IMR-90 (cell line): ENCODE measurements at regions not wholly inside any gene's neighbourhood (a gene's known extent, or its start where the extent isn't known, plus 50 kb on each side); places are given as distances from the start of the nearest gene placed in this dataset.

Experiments
- ATAC-seq: fragments of 200-7000 bp; cut with Tn5 transposase; 2 replicates; pipeline ENCODE4 v1.9.1; 2020; ENCODE audit warnings: low read depth, mild to moderate bottlenecking, moderate library complexity
- BruUV-seq: library from RNA; stranded (reverse); fragments of 400-500 nt; replicated peaks from 2 replicates; lab custom pipeline; 2021; lab: Mats Ljungman, UMichigan
- CTCF ChIA-PET: fragments of 300-600 bp; formaldehyde crosslinking; extraction: SDS; loops from one replicate; lab custom pipeline; 2021; ENCODE audit warnings: antibody characterized with exemption; lab: Yijun Ruan, JAX
- POLR2A ChIA-PET: fragments of 300-600 bp; sonication (Branson Sonifier 250); formaldehyde crosslinking; loops from one replicate; lab custom pipeline; 2022; ENCODE audit warnings: antibody characterized with exemption; ENCODE audit not compliant: unreplicated experiment; lab: Charles Lee
- DNase-seq: peaks from one replicate; pipeline ENCODE4 v3.0.0; 2013
- H2AFZ ChIP-seq: replicated peaks from 2 replicates; pipeline ENCODE3; 2013; ENCODE audit warnings: low read length, mild to moderate bottlenecking; ENCODE audit not compliant: poor library complexity
- H2AK5ac ChIP-seq: 2 replicates; pipeline ENCODE4 v1.6.1; 2013; ENCODE audit warnings: low read depth, low read length, inconsistent platforms
- H2AK9ac ChIP-seq: replicated peaks from 2 replicates; pipeline ENCODE3; 2013; ENCODE audit warnings: mild to moderate bottlenecking, low read depth, low read length, moderate library complexity; ENCODE audit not compliant: poor library complexity
- H2BK120ac ChIP-seq: 2 replicates; pipeline ENCODE4 v1.6.1; 2013; ENCODE audit warnings: low read depth, low read length, inconsistent platforms
- H2BK15ac ChIP-seq: 3 replicates; pipeline ENCODE4 v1.6.1; 2013; ENCODE audit warnings: low read depth, low read length, inconsistent platforms
- H2BK20ac ChIP-seq: 2 replicates; pipeline ENCODE4 v1.6.1; 2013; ENCODE audit warnings: low read depth, mild to moderate bottlenecking, inconsistent platforms, low read length, moderate library complexity
- H2BK5ac ChIP-seq: 2 replicates; pipeline ENCODE4 v1.6.1; 2013; ENCODE audit warnings: mild to moderate bottlenecking, low read depth, low read length, inconsistent platforms; ENCODE audit not compliant: poor library complexity, severe bottlenecking
- H3K14ac ChIP-seq: replicated peaks from 2 replicates; pipeline ENCODE4 v1.6.1; 2013; ENCODE audit warnings: low read depth, low read length, inconsistent platforms
- H3K18ac ChIP-seq: 2 replicates; pipeline ENCODE4 v1.6.1; 2013; ENCODE audit warnings: low read depth, low read length, control low read depth
- H3K23ac ChIP-seq: 2 replicates; pipeline ENCODE4 v1.6.1; 2013; ENCODE audit warnings: low read depth, low read length, inconsistent platforms
- H3K27ac ChIP-seq: 2 replicates; pipeline ENCODE4 v1.5.1; 2013; ENCODE audit warnings: mild to moderate bottlenecking, control low read depth, low read length; ENCODE audit not compliant: insufficient read depth
- H3K27me3 ChIP-seq: 2 replicates; pipeline ENCODE4 v1.6.1; 2013; ENCODE audit warnings: low read length; ENCODE audit not compliant: control insufficient read depth, insufficient read depth
- H3K36me3 ChIP-seq: 2 replicates; pipeline ENCODE4 v1.6.1; 2013; ENCODE audit warnings: low read length, mixed read lengths; ENCODE audit not compliant: control insufficient read depth, insufficient read depth
- H3K4ac ChIP-seq: 2 replicates; pipeline ENCODE4 v1.6.1; 2013; ENCODE audit warnings: low read depth, low read length, inconsistent platforms
- H3K4me1 ChIP-seq: 2 replicates; pipeline ENCODE4 v1.6.1; 2013; ENCODE audit warnings: low read length, mixed read lengths; ENCODE audit not compliant: control insufficient read depth, insufficient read depth
- H3K4me2 ChIP-seq: 2 replicates; pipeline ENCODE4 v1.6.1; 2013; ENCODE audit warnings: low read depth, mild to moderate bottlenecking, control low read depth, low read length, moderate library complexity
- H3K4me3 ChIP-seq: 2 replicates; pipeline ENCODE4 v1.5.1; 2013; ENCODE audit warnings: low read depth, mild to moderate bottlenecking, control low read depth, low read length, moderate library complexity; ENCODE audit not compliant: insufficient read depth
- H3K56ac ChIP-seq: 2 replicates; pipeline ENCODE4 v1.6.1; 2013; ENCODE audit warnings: low read length, inconsistent platforms; ENCODE audit not compliant: insufficient read depth; ENCODE audit errors: extremely low read depth
- H3K79me1 ChIP-seq, 2 experiments: 2 replicates each; pipeline ENCODE4 v1.6.1; 2013; ENCODE audit warnings: low read length in 2 of 2, inconsistent platforms in 1 of 2, low read depth in 1 of 2
- H3K9ac ChIP-seq: 2 replicates; pipeline ENCODE4 v1.6.1; 2013; ENCODE audit warnings: low read depth, low read length, control low read depth
- H3K9me1 ChIP-seq: 2 replicates; pipeline ENCODE4 v1.6.1; 2013; ENCODE audit warnings: low read length, inconsistent platforms; ENCODE audit not compliant: insufficient read depth
- H3K9me3 ChIP-seq: 2 replicates; pipeline ENCODE4 v1.6.1; 2013; ENCODE audit warnings: low read length; ENCODE audit not compliant: control insufficient read depth, insufficient read depth
- H4K20me1 ChIP-seq: 2 replicates; pipeline ENCODE4 v1.6.1; 2013; ENCODE audit warnings: low read length, inconsistent platforms; ENCODE audit not compliant: insufficient read depth
- H4K5ac ChIP-seq: 2 replicates; pipeline ENCODE4 v1.6.1; 2013; ENCODE audit warnings: mild to moderate bottlenecking, low read depth, low read length, control low read depth
- H4K8ac ChIP-seq, 2 experiments: 2 replicates each; pipeline ENCODE4 v1.6.1; 2013; ENCODE audit warnings: low read depth in 2 of 2, low read length in 2 of 2, control low read depth in 1 of 2, inconsistent platforms in 1 of 2
- H4K91ac ChIP-seq: 2 replicates; pipeline ENCODE4 v1.6.1; 2013; ENCODE audit warnings: low read depth, low read length, inconsistent platforms; ENCODE audit not compliant: insufficient read depth
- CHD1 ChIP-seq: IDR thresholded peaks from 2 replicates; pipeline ENCODE4 v1.6.1; 2012; ENCODE audit warnings: low read depth, low read length, improper control_type of control experiment
- MAFK ChIP-seq: IDR thresholded peaks from 2 replicates; pipeline ENCODE4 v1.6.1; 2012; ENCODE audit warnings: low read depth, low read length, improper control_type of control experiment
- POLR2A ChIP-seq: IDR thresholded peaks from 2 replicates; pipeline ENCODE4 v1.6.1; 2012; ENCODE audit warnings: mild to moderate bottlenecking, low read depth, low read length
- RAD21 ChIP-seq: IDR thresholded peaks from 2 replicates; pipeline ENCODE4 v1.6.1; 2012; ENCODE audit warnings: low read length, improper control_type of control experiment
- RCOR1 ChIP-seq: IDR thresholded peaks from 2 replicates; pipeline ENCODE4 v1.6.1; 2012; ENCODE audit warnings: mild to moderate bottlenecking, low read length, improper control_type of control experiment; ENCODE audit not compliant: insufficient replicate concordance
- WGBS, 2 experiments: methylation state at CpG; one replicate each; pipeline versions ENCODE4 v1.1.5 to v1.1.7; 2013; ENCODE audit warnings: missing lambda C conversion rate in 2 of 2; ENCODE audit not compliant: insufficient read length in 1 of 2; ENCODE audit errors: extremely low coverage in 2 of 2; 5-methylcytosine and 5-hydroxymethylcytosine counted together
- dilution Hi-C: fragments of 300-500 bp; cut with HindIII; formaldehyde crosslinking; loops from one replicate; pipeline ENCODE4 v1.14.3; 2018; ENCODE audit warnings: low sequenced_read_pairs; ENCODE audit not compliant: unreplicated experiment
- in situ Hi-C: fragments of 300-500 bp; cut with MboI; formaldehyde crosslinking; loops from 3 replicates; pipeline ENCODE4 v1.14.3; 2019; ENCODE audit warnings: low sequenced_read_pairs, inconsistent platforms, mixed read lengths
- intact Hi-C: fragments of 100-400 bp; cut with micrococcal nuclease; formaldehyde crosslinking; loops from 2 replicates; pipeline ENCODE4 v1.10.0; 2022
- TF ChIP-seq, protein P1 (sequence below): conservative IDR thresholded peaks from 2 replicates; pipeline ENCODE4 v1.5.1; 2012; ENCODE audit warnings: mild to moderate bottlenecking, low read depth, low read length, improper control_type of control experiment

DNA sequence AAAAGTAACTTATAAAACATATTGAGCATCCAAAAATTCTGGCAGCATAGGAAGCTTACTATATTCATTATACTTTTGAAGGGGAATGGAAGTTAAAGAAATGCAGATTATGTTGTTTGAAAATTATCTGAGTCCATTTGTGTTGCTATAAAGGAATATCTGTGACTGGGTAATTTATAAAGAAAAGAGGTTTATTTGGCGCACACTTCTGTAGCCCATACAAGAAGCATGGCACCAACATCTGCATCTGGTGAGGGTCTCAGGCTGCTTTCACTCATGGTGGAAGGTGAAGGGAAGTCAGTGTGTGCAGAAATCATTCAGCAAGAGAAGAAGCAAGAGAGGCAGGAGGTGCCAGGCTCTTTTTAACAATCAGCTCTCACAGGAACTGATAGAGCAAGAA lies 55.5 kb upstream of the BACH1 start:
- DNase-seq (no peak), ATAC-seq (no peak)
- no peak overlapping the region for H2BK120ac ChIP-seq
- 0 out of 4 replicates have a peak, but pooled peaks cover 0 to 3% of the 10 kb centered on the region in 2 experiments for H3K79me1 ChIP-seq
- no peak for TF ChIP-seq RCOR1
- TF ChIP-seq RAD21: no peak
- no peak for TF ChIP-seq MAFK
- no peak for TF ChIP-seq POLR2A
- TF ChIP-seq CHD1: no peak
- TF ChIP-seq, protein P1, sequence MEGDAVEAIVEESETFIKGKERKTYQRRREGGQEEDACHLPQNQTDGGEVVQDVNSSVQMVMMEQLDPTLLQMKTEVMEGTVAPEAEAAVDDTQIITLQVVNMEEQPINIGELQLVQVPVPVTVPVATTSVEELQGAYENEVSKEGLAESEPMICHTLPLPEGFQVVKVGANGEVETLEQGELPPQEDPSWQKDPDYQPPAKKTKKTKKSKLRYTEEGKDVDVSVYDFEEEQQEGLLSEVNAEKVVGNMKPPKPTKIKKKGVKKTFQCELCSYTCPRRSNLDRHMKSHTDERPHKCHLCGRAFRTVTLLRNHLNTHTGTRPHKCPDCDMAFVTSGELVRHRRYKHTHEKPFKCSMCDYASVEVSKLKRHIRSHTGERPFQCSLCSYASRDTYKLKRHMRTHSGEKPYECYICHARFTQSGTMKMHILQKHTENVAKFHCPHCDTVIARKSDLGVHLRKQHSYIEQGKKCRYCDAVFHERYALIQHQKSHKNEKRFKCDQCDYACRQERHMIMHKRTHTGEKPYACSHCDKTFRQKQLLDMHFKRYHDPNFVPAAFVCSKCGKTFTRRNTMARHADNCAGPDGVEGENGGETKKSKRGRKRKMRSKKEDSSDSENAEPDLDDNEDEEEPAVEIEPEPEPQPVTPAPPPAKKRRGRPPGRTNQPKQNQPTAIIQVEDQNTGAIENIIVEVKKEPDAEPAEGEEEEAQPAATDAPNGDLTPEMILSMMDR: no peak
- peak overlapping the region; percentile 90; the same call in 1 of the 2 replicates for H2AK5ac ChIP-seq
- no peak overlapping the region for H3K14ac ChIP-seq
- in situ Hi-C loops (loop anchor here (5.0 kb wide), 1 partner anchor 44 kb away; no protein-coding TSS in a partner anchor), intact Hi-C loops (no loop called here), dilution Hi-C loops (no loop called here)
- H3K27ac ChIP-seq: no peak overlapping the region
- WGBS, 2 experiments: no CpG with 5 or more reads among the region's 1 CpG
- no peak overlapping the region for H3K4me3 ChIP-seq
- no peaks in the 10 kb centered on the region for H3K9me3 ChIP-seq
- no peak overlapping the region for H2BK20ac ChIP-seq
- no peak overlapping the region for H2AK9ac ChIP-seq
- no peak overlapping the region for H3K23ac ChIP-seq
- no peak overlapping the region for H3K18ac ChIP-seq
- H4K20me1 ChIP-seq: no peaks in the 10 kb centered on the region
- H4K5ac ChIP-seq: no peak overlapping the region
- BruUV-seq: no TSS peak
- peak overlapping the region; percentile 54 for H2AFZ ChIP-seq
- no peak overlapping the region for H2BK15ac ChIP-seq
- no peak overlapping the region for H4K8ac ChIP-seq
- H3K4ac ChIP-seq: no peak overlapping the region
- H3K4me2 ChIP-seq: no peak overlapping the region
- H2BK5ac ChIP-seq: no peak overlapping the region
- H3K4me1 ChIP-seq: peaks cover 11% of the 10 kb centered on the region
- no peaks in the 10 kb centered on the region for H3K36me3 ChIP-seq
- ChIA-PET CTCF (no interaction called here), POLR2A (no interaction called here)
- no peaks in the 10 kb centered on the region for H3K27me3 ChIP-seq
- H3K9me1 ChIP-seq: peaks cover 11% of the 10 kb centered on the region
- H3K9ac ChIP-seq: no peak overlapping the region
- H3K56ac ChIP-seq: no peak overlapping the region
- no peak overlapping the region for H4K91ac ChIP-seq
